Smooth muscle cell (in vitro differentiated cells): ENCODE measurements at regions not wholly inside any gene's neighbourhood (a gene's known extent, or its start where the extent isn't known, plus 50 kb on each side); places are given as distances from the start of the nearest gene placed in this dataset.

Experiments used
- DNase-seq: peaks from one replicate; lab custom pipeline; 2025; ENCODE audit not compliant: unreplicated experiment; lab: John Stamatoyannopoulos, UW
- H2AFZ ChIP-seq: fragments of 200-600 bp; sonication (generic); 2 replicates; pipeline ENCODE4 v1.6.0; 2016; ENCODE audit warnings: antibody characterized with exemption, low read depth, mild to moderate bottlenecking
- H3F3A ChIP-seq: fragments of 200-600 bp; sonication (generic); 2 replicates; pipeline ENCODE4 v1.6.0; 2017; ENCODE audit warnings: antibody characterized with exemption, low read depth
- H3K27ac ChIP-seq: fragments of 200-600 bp; sonication (generic); 2 replicates; pipeline ENCODE4 v1.5.1; 2016; ENCODE audit warnings: low read depth, mild to moderate bottlenecking
- H3K27me3 ChIP-seq: fragments of 200-600 bp; sonication (generic); 2 replicates; pipeline ENCODE4 v1.6.1; 2016; ENCODE audit warnings: low read depth, mild to moderate bottlenecking
- H3K36me3 ChIP-seq: fragments of 200-600 bp; sonication (generic); 2 replicates; pipeline ENCODE4 v1.5.1; 2016; ENCODE audit warnings: low read depth
- H3K4me1 ChIP-seq: fragments of 200-600 bp; sonication (generic); 2 replicates; pipeline ENCODE4 v1.5.1; 2016; ENCODE audit warnings: low read depth
- H3K4me2 ChIP-seq: fragments of 200-600 bp; sonication (generic); 2 replicates; pipeline ENCODE4 v1.6.0; 2016; ENCODE audit warnings: mild to moderate bottlenecking
- H3K4me3 ChIP-seq: fragments of 200-600 bp; sonication (generic); 2 replicates; pipeline ENCODE4 v1.5.1; 2016; ENCODE audit warnings: mild to moderate bottlenecking
- H3K79me2 ChIP-seq: fragments of 200-600 bp; sonication (generic); 2 replicates; pipeline ENCODE4 v1.6.0; 2016; ENCODE audit warnings: low read depth, mild to moderate bottlenecking
- H3K9ac ChIP-seq: fragments of 200-600 bp; sonication (generic); 2 replicates; pipeline ENCODE4 v1.6.0; 2016; ENCODE audit warnings: low read depth
- H3K9me3 ChIP-seq: fragments of 200-600 bp; sonication (generic); replicated peaks from 2 replicates; pipeline ENCODE4 v1.5.1; 2016; ENCODE audit warnings: low read depth
- H4K20me1 ChIP-seq: fragments of 200-600 bp; sonication (generic); 2 replicates; pipeline ENCODE4 v1.6.0; 2016; ENCODE audit warnings: low read depth
- CTCF ChIP-seq: fragments of 200-600 bp; sonication (generic); IDR thresholded peaks from 2 replicates; pipeline ENCODE4 v1.5.1; 2017; ENCODE audit warnings: borderline replicate concordance, mild to moderate bottlenecking, antibody characterized with exemption; ENCODE audit not compliant: insufficient read depth, poor library complexity, severe bottlenecking
- WGBS: methylation state at CpG from one replicate; pipeline ENCODE4 v1.1.7; 2016; ENCODE audit warnings: low lambda C conversion rate; 5-methylcytosine and 5-hydroxymethylcytosine counted together

DNA sequence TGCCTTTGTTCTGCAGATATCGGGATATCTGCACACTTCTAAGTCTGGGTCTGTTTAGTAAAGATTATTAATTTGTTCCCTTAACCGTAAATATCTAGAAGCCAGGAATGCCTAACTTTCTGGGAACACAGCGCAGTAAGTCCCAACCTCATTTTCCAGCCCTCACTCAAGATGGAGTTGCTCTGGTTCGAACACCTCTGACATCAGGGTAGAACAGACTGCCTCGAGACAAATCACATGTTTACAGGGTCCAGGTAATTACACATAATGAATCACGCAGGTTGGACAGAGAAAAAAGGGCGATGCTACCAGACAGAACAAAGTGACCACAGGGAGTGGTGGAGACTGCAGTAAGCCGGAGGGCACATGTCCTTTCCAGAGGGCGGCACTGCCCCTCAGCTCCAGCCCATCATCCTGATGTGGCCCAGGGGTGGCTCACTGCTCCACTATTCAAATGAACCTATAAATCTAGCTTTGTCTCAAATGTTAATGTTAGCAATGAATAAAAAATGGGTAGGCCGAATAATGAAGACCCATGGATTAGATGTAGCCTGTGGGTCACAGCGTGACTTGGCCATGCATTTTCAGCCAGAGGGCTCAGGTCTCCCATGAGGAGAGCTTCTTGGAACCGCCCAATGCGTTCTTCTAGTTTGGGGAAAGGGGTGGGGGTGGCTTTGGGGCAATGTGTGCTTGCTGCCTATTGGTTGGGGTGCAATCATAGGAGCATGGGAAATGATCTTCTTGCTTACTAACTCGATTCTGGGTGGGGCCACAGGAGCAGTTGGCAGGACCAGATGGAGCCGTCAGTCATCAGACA lies 159.0 kb upstream of the SFSWAP start:
- TF ChIP-seq CTCF = no peak
- WGBS = 87% methylated on average over 15 of the region's 15 CpGs
- no peaks in the 10 kb centered on the region for H3K79me2 ChIP-seq

GRCh38 chr12:131552492-131552863 lies 158.4 kb upstream of the SFSWAP start:
- H3K4me2 ChIP-seq = no peak overlapping the region
- no peak for TF ChIP-seq CTCF
- no peaks in the 10 kb centered on the region for H3K27me3 ChIP-seq
- H3K36me3 ChIP-seq = no peaks in the 10 kb centered on the region
- 60% methylated on average over 2 of the region's 2 CpGs for WGBS
- no peaks in the 10 kb centered on the region for H3K79me2 ChIP-seq
- no peak overlapping the region for H3K4me3 ChIP-seq
- H3F3A ChIP-seq = no peaks in the 10 kb centered on the region
- no peaks in the 10 kb centered on the region for H4K20me1 ChIP-seq
- H2AFZ ChIP-seq = no peak overlapping the region
- H3K27ac ChIP-seq = no peak overlapping the region
- H3K9me3 ChIP-seq = no peaks in the 10 kb centered on the region
- H3K9ac ChIP-seq = no peak overlapping the region
- DNase-seq = no peak
- H3K4me1 ChIP-seq = no peaks in the 10 kb centered on the region

More for the DNA sequence above, 159.0 kb upstream of the SFSWAP start:
- H3K36me3 ChIP-seq = no peaks in the 10 kb centered on the region
- no peak for DNase-seq
- no peaks in the 10 kb centered on the region for H3K9me3 ChIP-seq
- H4K20me1 ChIP-seq = no peaks in the 10 kb centered on the region
- H3K9ac ChIP-seq = no peak overlapping the region
- H3K27me3 ChIP-seq = no peaks in the 10 kb centered on the region
- H3K27ac ChIP-seq = no peak overlapping the region
- no peak overlapping the region for H3K4me3 ChIP-seq
- H2AFZ ChIP-seq = no peak overlapping the region
- H3K4me1 ChIP-seq = no peaks in the 10 kb centered on the region
- H3K4me2 ChIP-seq = no peak overlapping the region
- no peaks in the 10 kb centered on the region for H3F3A ChIP-seq

DNA sequence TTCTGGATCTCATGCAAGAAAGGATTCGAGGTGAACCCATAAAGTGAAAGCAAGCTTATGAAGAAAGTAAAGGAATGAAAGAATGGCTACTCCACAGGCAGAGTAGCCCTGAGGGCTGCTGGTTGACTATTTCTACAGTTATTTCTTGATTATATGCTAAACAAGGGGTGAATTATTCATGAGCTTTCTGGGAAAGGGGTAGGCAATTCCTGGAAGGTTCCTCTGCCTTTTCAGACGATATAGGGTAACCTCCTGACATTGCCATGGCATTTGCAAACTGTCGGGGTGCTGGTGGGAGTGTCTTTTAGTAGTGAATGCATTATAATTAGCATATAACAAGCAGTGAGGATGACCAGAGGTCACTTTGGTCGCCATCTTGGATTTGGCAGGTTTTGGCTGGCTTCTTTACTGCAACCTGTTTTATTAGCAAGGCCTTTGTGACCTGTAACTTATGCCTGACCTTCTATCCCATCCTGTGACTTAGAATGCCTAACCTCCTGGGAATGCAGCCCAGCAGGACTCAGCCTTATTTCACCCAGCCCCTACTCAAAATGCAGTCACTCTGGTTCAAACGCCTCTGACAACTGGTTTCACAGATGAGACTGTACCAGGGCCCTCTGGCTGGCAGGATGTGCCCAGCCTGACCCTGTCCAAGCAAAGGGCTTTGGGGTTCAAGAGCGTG lies 157.7 kb upstream of the SFSWAP start:
- no peaks in the 10 kb centered on the region for H4K20me1 ChIP-seq
- no peak for TF ChIP-seq CTCF
- no peaks in the 10 kb centered on the region for H3K4me1 ChIP-seq
- no peaks in the 10 kb centered on the region for H3K36me3 ChIP-seq
- H3K9me3 ChIP-seq = no peaks in the 10 kb centered on the region
- H3K27ac ChIP-seq = no peak overlapping the region
- 84% methylated on average over 6 of the region's 6 CpGs for WGBS
- H3K4me3 ChIP-seq = no peak overlapping the region
- DNase-seq = no peak
- no peak overlapping the region for H3K9ac ChIP-seq
- no peaks in the 10 kb centered on the region for H3F3A ChIP-seq
- no peak overlapping the region for H2AFZ ChIP-seq
- no peaks in the 10 kb centered on the region for H3K79me2 ChIP-seq
- no peaks in the 10 kb centered on the region for H3K27me3 ChIP-seq
- H3K4me2 ChIP-seq = no peak overlapping the region
